Endothelial cell of umbilical vein (primary cell): ENCODE measurements at regions not wholly inside any gene's neighbourhood (a gene's known extent, or its start where the extent isn't known, plus 50 kb on each side); places are given as distances from the start of the nearest gene placed in this dataset.

Experiments used
- BruUV-seq: library from RNA; stranded (reverse); fragments of 400-500 nt; replicated peaks from 2 replicates; lab custom pipeline; 2021; lab: Mats Ljungman, UMichigan
- CTCF ChIA-PET: fragments of 300-600, 350-600 bp; sonication (Branson Sonifier 250); formaldehyde crosslinking; loops from one replicate; lab custom pipeline; 2021; ENCODE audit warnings: antibody characterized with exemption, inconsistent platforms; lab: Charles Lee
- POLR2A ChIA-PET: fragments of 300-600, 350-600 bp; sonication (Branson Sonifier 250); formaldehyde crosslinking; loops from one replicate; lab custom pipeline; 2021; ENCODE audit warnings: antibody characterized with exemption, inconsistent platforms; lab: Charles Lee
- DNase-seq: peaks from one replicate; pipeline ENCODE4 v3.0.0-alpha.2; 2011; ENCODE audit warnings: low read depth, low spot score
- FAIRE-seq: peaks from 2 replicates; lab custom pipeline; 2011; peaks lifted over from hg19 to GRCh38; lab: Jason Lieb, UNC
- H2AFZ ChIP-seq: 2 replicates; pipeline ENCODE4 v1.6.0; 2012; ENCODE audit warnings: low read depth, low read length, control low read depth, inconsistent platforms
- H3K27ac ChIP-seq: 2 replicates; pipeline ENCODE4 v1.5.1; 2011; ENCODE audit warnings: low read depth, mild to moderate bottlenecking, control low read depth, low read length, moderate library complexity; ENCODE audit not compliant: insufficient read depth
- H3K27me3 ChIP-seq, 2 experiments: 2 replicates each; pipeline versions ENCODE4 v1.6.0 to v1.6.1; 2011; ENCODE audit warnings: low read length in 2 of 2, mixed read lengths in 1 of 2; ENCODE audit not compliant: control insufficient read depth in 2 of 2, insufficient read depth in 2 of 2
- H3K36me3 ChIP-seq, 2 experiments: 2 replicates in 1 of 2; 3 replicates in 1 of 2; pipeline ENCODE4 v1.5.1; 2011; ENCODE audit warnings: low read length in 2 of 2, mild to moderate bottlenecking in 1 of 2, moderate library complexity in 1 of 2; ENCODE audit not compliant: control insufficient read depth in 2 of 2, insufficient read depth in 2 of 2; ENCODE audit errors: extremely low read depth in 1 of 2
- H3K4me1 ChIP-seq: 3 replicates; pipeline ENCODE4 v1.5.1; 2011; ENCODE audit warnings: mild to moderate bottlenecking, low read length; ENCODE audit not compliant: control insufficient read depth, insufficient read depth; ENCODE audit errors: extremely low read depth
- H3K4me2 ChIP-seq: 2 replicates; pipeline ENCODE4 v1.6.1; 2011; ENCODE audit warnings: low read length, control low read depth, mixed read lengths; ENCODE audit not compliant: insufficient read depth
- H3K4me3 ChIP-seq, 3 experiments: fragments of 200-600 bp in 1 of 3; sonication (generic), shearing (Covaris generic) in 1 of 3; replicated peaks in 1 of 3; 2 replicates each; pipeline ENCODE4 v1.5.1; 2011 to 2016; ENCODE audit warnings: control low read depth in 3 of 3, low read length in 3 of 3, mild to moderate bottlenecking in 2 of 3, inconsistent platforms in 1 of 3, low read depth in 1 of 3, moderate library complexity in 1 of 3; ENCODE audit not compliant: insufficient read depth in 1 of 3
- H3K79me2 ChIP-seq: 2 replicates; pipeline ENCODE4 v1.6.0; 2012; ENCODE audit warnings: low read length, inconsistent platforms; ENCODE audit not compliant: control insufficient read depth, insufficient read depth
- H3K9ac ChIP-seq: replicated peaks from 2 replicates; pipeline ENCODE3; 2011; ENCODE audit warnings: low read length, control low read depth; ENCODE audit not compliant: insufficient read depth; ENCODE audit errors: extremely low read depth
- H3K9me1 ChIP-seq: replicated peaks from 3 replicates; pipeline ENCODE4 v1.6.0; 2011; ENCODE audit warnings: mild to moderate bottlenecking, low read length; ENCODE audit not compliant: control insufficient read depth, insufficient read depth; ENCODE audit errors: extremely low read depth
- H3K9me3 ChIP-seq: replicated peaks from 2 replicates; pipeline ENCODE4 v1.5.1; 2012; ENCODE audit warnings: low read length, inconsistent platforms; ENCODE audit not compliant: control insufficient read depth, insufficient read depth
- H4K20me1 ChIP-seq: replicated peaks from 2 replicates; pipeline ENCODE3; 2011; ENCODE audit warnings: mild to moderate bottlenecking, low read length; ENCODE audit not compliant: control insufficient read depth, insufficient read depth; ENCODE audit errors: extremely low read depth
- EZH2 ChIP-seq: IDR thresholded peaks from 2 replicates; pipeline ENCODE4 v1.6.1; 2012; ENCODE audit warnings: borderline replicate concordance, low read depth, mild to moderate bottlenecking, moderate library complexity, low read length, inconsistent platforms; ENCODE audit not compliant: severe bottlenecking
- FOS ChIP-seq: IDR thresholded peaks from 2 replicates; pipeline ENCODE4 v1.6.1; 2011; ENCODE audit warnings: mild to moderate bottlenecking, low read length, moderate library complexity, borderline replicate concordance; ENCODE audit not compliant: insufficient read depth
- GATA2 ChIP-seq: IDR thresholded peaks from 2 replicates; pipeline ENCODE4 v1.7.0; 2011; ENCODE audit warnings: low read depth, mild to moderate bottlenecking, moderate library complexity, mixed read lengths, low read length; ENCODE audit not compliant: insufficient read length, insufficient read depth
- JUN ChIP-seq: IDR thresholded peaks from 2 replicates; pipeline ENCODE4 v1.6.1; 2011; ENCODE audit warnings: borderline replicate concordance, low read depth; ENCODE audit not compliant: insufficient read length, insufficient read depth
- MYC ChIP-seq: IDR thresholded peaks from one replicate; pipeline ENCODE4 v1.6.1; 2011; ENCODE audit warnings: mild to moderate bottlenecking, low read depth, low read length
- POLR2A ChIP-seq: IDR thresholded peaks from 2 replicates; pipeline ENCODE4 v1.6.1; 2012; ENCODE audit warnings: low read depth, mild to moderate bottlenecking, control low read depth, low read length
- POLR2AphosphoS5 ChIP-seq: IDR thresholded peaks from 2 replicates; pipeline ENCODE4 v1.6.1; 2012; ENCODE audit warnings: low read depth, mild to moderate bottlenecking, control low read depth, low read length, moderate library complexity; ENCODE audit not compliant: insufficient read depth
- dilution Hi-C: fragments of 300-500 bp; cut with MboI; formaldehyde crosslinking; loops from one replicate; pipeline ENCODE4 v1.15.0; 2019; ENCODE audit warnings: low sequenced_read_pairs; ENCODE audit not compliant: extremely low pct_ligation_motif_present
- intact Hi-C: fragments of 100-400 bp; cut with micrococcal nuclease; formaldehyde crosslinking; loops from one replicate; pipeline ENCODE4 v1.10.0; 2022
- TF ChIP-seq, protein P1 (sequence below): IDR thresholded peaks from 2 replicates; pipeline ENCODE4 v1.6.1; 2011; ENCODE audit not compliant: insufficient read depth, insufficient read length
- TF ChIP-seq, protein P2 (sequence below), 2 donors: IDR thresholded peaks; 1 replicate in 1 of 2; 2 replicates in 1 of 2; pipeline ENCODE4 v1.5.1; 2011; ENCODE audit warnings: low read length in 2 of 2, mild to moderate bottlenecking in 2 of 2, moderate library complexity in 2 of 2, control low read depth in 1 of 2, inconsistent platforms in 1 of 2, low read depth in 1 of 2; ENCODE audit not compliant: insufficient read depth in 1 of 2; ENCODE audit errors: extremely low read depth in 1 of 2

DNA sequence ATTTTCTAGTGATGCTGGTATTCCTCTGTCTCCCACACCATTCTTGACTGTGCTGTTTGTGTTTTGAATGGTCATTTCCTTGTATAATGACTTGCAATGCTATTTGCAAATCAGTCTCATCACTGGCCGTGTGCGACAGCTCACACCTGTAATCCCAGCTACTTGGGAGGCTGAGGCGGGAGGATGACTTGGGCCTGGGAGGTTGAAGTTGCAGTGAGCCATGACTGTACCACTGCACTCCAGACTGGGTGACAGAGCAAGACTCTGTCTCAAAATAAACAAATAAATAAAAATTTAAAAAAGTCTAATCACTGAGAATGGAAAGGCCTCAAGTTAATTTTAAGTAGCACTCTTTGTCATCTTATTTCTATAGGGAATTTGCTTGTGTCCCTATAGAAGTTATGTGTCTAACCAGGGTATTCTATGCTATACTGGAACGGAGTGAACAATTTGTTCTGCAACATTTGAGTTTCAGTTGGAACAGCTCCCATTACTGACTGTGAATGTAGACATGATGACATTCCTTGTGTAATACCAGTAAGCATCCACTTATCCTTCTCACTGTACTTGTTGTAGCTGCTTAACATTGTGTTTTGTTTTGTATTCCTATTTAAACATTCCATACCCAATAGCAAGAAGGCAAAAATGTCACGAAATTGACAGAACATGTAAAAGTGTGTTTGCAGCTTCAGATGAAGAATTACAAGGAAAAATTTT, 126.3 kb downstream of the MGST1 start:
- Histone ChIP-seq H3K4me2 (no peak overlapping the region), H3K9me1 (no peaks in the 10 kb centered on the region), H3K9ac (no peak overlapping the region), H3K4me3 (no peak overlapping the region), H3K36me3 (no peaks in the 10 kb centered on the region), H2AFZ (no peak overlapping the region), H3K4me1 (no peaks in the 10 kb centered on the region), H4K20me1 (no peaks in the 10 kb centered on the region), H3K9me3 (no peaks in the 10 kb centered on the region), H3K27me3 (no peaks in the 10 kb centered on the region), H3K27ac (no peak overlapping the region), H3K79me2 (no peaks in the 10 kb centered on the region)
- TF ChIP-seq POLR2A (no peak), EZH2 (no peak), JUN (no peak), POLR2AphosphoS5 (no peak), GATA2 (no peak), MYC (no peak), FOS (no peak)
- TF ChIP-seq, protein P1, sequence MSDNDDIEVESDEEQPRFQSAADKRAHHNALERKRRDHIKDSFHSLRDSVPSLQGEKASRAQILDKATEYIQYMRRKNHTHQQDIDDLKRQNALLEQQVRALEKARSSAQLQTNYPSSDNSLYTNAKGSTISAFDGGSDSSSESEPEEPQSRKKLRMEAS: no peak
- TF ChIP-seq, protein P2, sequence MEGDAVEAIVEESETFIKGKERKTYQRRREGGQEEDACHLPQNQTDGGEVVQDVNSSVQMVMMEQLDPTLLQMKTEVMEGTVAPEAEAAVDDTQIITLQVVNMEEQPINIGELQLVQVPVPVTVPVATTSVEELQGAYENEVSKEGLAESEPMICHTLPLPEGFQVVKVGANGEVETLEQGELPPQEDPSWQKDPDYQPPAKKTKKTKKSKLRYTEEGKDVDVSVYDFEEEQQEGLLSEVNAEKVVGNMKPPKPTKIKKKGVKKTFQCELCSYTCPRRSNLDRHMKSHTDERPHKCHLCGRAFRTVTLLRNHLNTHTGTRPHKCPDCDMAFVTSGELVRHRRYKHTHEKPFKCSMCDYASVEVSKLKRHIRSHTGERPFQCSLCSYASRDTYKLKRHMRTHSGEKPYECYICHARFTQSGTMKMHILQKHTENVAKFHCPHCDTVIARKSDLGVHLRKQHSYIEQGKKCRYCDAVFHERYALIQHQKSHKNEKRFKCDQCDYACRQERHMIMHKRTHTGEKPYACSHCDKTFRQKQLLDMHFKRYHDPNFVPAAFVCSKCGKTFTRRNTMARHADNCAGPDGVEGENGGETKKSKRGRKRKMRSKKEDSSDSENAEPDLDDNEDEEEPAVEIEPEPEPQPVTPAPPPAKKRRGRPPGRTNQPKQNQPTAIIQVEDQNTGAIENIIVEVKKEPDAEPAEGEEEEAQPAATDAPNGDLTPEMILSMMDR (IDR thresholded peaks at IDR 0.05; ENCODE audit: extremely low read depth in 1 of 2, insufficient read depth in 1 of 2, low read depth in 1 of 2, low read length in 2 of 2): no peak
- FAIRE-seq (no peak), DNase-seq (no peak)
- BruUV-seq: no TSS peak
- dilution Hi-C loops (no loop called here), intact Hi-C loops (no loop called here)
- POLR2A ChIA-PET: no interaction called here
- CTCF ChIA-PET: no interaction called here
